Breast epithelium (tissue), 4 donors: ENCODE measurements at regions not wholly inside any gene's neighbourhood (a gene's known extent, or its start where the extent isn't known, plus 50 kb on each side); places are given as distances from the start of the nearest gene placed in this dataset.

ENCODE experiments used
- DNase-seq, 2 donors: peaks; one replicate each; pipeline ENCODE4 v3.0.0-alpha.2; 2019; ENCODE audit warnings: low spot score in 2 of 2
- H3K27ac ChIP-seq, 2 donors: fragments of 200-600 bp; sonication (generic) in 1 of 2; one replicate each; pipeline ENCODE4 v1.5.1; 2016 to 2019; ENCODE audit warnings: mild to moderate bottlenecking in 1 of 2
- H3K27me3 ChIP-seq, 2 donors: fragments of 200-600 bp; sonication (generic) in 1 of 2; one replicate each; pipeline versions ENCODE4 v1.5.1 to v1.6.0; 2017 to 2019; ENCODE audit warnings: control low read depth in 1 of 2, mild to moderate bottlenecking in 1 of 2
- H3K36me3 ChIP-seq: fragments of 200-600 bp; one replicate; pipeline ENCODE4 v1.5.1; 2019
- H3K4me1 ChIP-seq, 2 donors: fragments of 200-600 bp; sonication (generic); one replicate each; pipeline ENCODE4 v1.5.1; 2016 to 2019; ENCODE audit warnings: control low read depth in 1 of 2
- H3K4me3 ChIP-seq, 3 donors: fragments of 200-600 bp; sonication (generic); 1 replicate in 2 of 3; 2 replicates in 1 of 3; pipeline ENCODE4 v1.5.1; 2016 to 2019; ENCODE audit warnings: mild to moderate bottlenecking in 3 of 3, moderate library complexity in 2 of 3
- H3K9me3 ChIP-seq, 2 donors: fragments of 200-600 bp; sonication (generic) in 1 of 2; one replicate each; pipeline ENCODE4 v1.5.1; 2016 to 2019; ENCODE audit warnings: control low read depth in 1 of 2
- POLR2A ChIP-seq: fragments of 450-650 bp; IDR thresholded peaks from one replicate; pipeline ENCODE4 v1.6.1; 2016; ENCODE audit warnings: antibody characterized with exemption, mild to moderate bottlenecking, moderate library complexity
- POLR2AphosphoS5 ChIP-seq, 3 donors: sonication (generic); formaldehyde crosslinking; IDR thresholded peaks; one replicate each; pipeline ENCODE4 v1.6.1; 2017; ENCODE audit warnings: antibody characterized with exemption in 3 of 3
- intact Hi-C: fragments of 100-400 bp; cut with DNase I; formaldehyde crosslinking; loops from one replicate; pipeline ENCODE4 v1.15.1; 2023; ENCODE audit warnings: low total_unique reads
- TF ChIP-seq, protein P1 (sequence below), 3 donors: fragments of 450-650 bp; IDR thresholded peaks; one replicate each; pipeline ENCODE4 v1.5.1; 2016 to 2017; ENCODE audit warnings: antibody characterized with exemption in 3 of 3, mild to moderate bottlenecking in 3 of 3, moderate library complexity in 3 of 3

- TF ChIP-seq, protein P1, sequence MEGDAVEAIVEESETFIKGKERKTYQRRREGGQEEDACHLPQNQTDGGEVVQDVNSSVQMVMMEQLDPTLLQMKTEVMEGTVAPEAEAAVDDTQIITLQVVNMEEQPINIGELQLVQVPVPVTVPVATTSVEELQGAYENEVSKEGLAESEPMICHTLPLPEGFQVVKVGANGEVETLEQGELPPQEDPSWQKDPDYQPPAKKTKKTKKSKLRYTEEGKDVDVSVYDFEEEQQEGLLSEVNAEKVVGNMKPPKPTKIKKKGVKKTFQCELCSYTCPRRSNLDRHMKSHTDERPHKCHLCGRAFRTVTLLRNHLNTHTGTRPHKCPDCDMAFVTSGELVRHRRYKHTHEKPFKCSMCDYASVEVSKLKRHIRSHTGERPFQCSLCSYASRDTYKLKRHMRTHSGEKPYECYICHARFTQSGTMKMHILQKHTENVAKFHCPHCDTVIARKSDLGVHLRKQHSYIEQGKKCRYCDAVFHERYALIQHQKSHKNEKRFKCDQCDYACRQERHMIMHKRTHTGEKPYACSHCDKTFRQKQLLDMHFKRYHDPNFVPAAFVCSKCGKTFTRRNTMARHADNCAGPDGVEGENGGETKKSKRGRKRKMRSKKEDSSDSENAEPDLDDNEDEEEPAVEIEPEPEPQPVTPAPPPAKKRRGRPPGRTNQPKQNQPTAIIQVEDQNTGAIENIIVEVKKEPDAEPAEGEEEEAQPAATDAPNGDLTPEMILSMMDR (IDR thresholded peaks at IDR 0.05), result no peak
- TF ChIP-seq POLR2AphosphoS5 (IDR thresholded peaks at IDR 0.05) (no peak), POLR2A (no peak)
- intact Hi-C loops, result no loop called here
- Histone ChIP-seq H3K4me1 (no peaks in the 10 kb centered on the region), H3K9me3 (no peaks in the 10 kb centered on the region), H3K27ac (no peak overlapping the region), H3K27me3 (no peaks in the 10 kb centered on the region), H3K36me3 (no peaks in the 10 kb centered on the region), H3K4me3 (no peak overlapping the region)
- no peak for DNase-seq
These were observed 168.0 kb downstream of the GJA1 start for GRCh38 chr6:121603486-121603885.

- Histone ChIP-seq H3K27ac (no peak overlapping the region), H3K4me1 (no peaks in the 10 kb centered on the region), H3K36me3 (no peaks in the 10 kb centered on the region), H3K9me3 (no peaks in the 10 kb centered on the region), H3K4me3 (no peak overlapping the region), H3K27me3 (no peaks in the 10 kb centered on the region)
- intact Hi-C loops, result no loop called here
- no peak for DNase-seq
- TF ChIP-seq, protein P1 (IDR thresholded peaks at IDR 0.05), result no peak
- TF ChIP-seq POLR2AphosphoS5 (IDR thresholded peaks at IDR 0.05), result no peak
- TF ChIP-seq POLR2A, result no peak
These were observed 172.3 kb downstream of the GJA1 start for GRCh38 chr6:121607721-121608120.

DNA sequence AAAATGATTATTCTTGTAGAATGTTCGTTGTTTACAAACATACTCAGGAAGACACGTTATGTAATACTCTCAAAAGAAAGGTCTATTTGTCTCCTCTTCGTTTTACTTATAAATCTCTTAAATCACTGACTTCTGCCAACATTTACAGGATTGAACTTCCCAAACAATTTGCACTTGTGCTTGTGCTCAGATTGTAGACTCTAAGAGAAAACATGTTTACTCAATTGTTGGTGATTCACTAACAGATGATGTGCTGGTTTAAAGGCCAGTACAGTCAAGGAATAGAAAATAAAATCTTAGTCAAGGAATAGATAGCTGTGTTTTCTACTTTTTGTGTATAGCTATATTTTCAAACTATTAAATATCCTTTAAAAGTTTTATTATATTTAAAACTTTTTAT, 172.8 kb downstream of the GJA1 start:
- TF ChIP-seq, protein P1 (IDR thresholded peaks at IDR 0.05), result no peak
- TF ChIP-seq POLR2AphosphoS5 (IDR thresholded peaks at IDR 0.05) (no peak), POLR2A (no peak)
- H3K9me3 ChIP-seq, result no peaks in the 10 kb centered on the region
- intact Hi-C loops, result no loop called here
- no peak for DNase-seq
- no peak overlapping the region for H3K4me3 ChIP-seq
- no peaks in the 10 kb centered on the region for H3K27me3 ChIP-seq
- no peaks in the 10 kb centered on the region for H3K36me3 ChIP-seq
- H3K4me1 ChIP-seq, result no peaks in the 10 kb centered on the region
- H3K27ac ChIP-seq, result no peak overlapping the region

- H3K27ac ChIP-seq, result no peak overlapping the region
These were observed 173.8 kb downstream of the GJA1 start for GRCh38 chr6:121609281-121609680.

DNA sequence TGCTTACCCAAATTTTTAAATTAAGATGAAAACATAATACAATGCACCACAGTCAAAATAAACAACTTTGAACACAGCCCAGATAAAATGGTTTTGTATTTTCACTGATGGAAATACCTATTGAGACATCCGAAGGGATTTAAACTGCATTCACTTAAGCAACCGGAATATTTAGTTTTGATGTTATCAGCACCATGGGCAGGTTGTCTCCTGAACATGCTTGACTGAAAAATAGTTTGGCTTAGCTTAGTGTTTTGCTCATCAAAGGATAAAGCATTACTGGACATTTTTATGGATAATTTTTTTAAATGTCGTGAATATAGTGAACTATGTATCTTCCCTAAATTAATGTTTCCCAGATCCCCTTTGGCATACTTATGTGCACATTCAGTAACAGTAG, 177.5 kb downstream of the GJA1 start:
- DNase-seq, result no peak
- no peak for TF ChIP-seq POLR2AphosphoS5 (IDR thresholded peaks at IDR 0.05)
- TF ChIP-seq, protein P1 (IDR thresholded peaks at IDR 0.05), result no peak
- TF ChIP-seq POLR2A, result no peak
- H3K4me3 ChIP-seq, result no peak overlapping the region
- no peaks in the 10 kb centered on the region for H3K9me3 ChIP-seq
- intact Hi-C loops, result no loop called here
- H3K36me3 ChIP-seq, result no peaks in the 10 kb centered on the region
- no peaks in the 10 kb centered on the region for H3K4me1 ChIP-seq
- H3K27ac ChIP-seq, result no peak overlapping the region
- no peaks in the 10 kb centered on the region for H3K27me3 ChIP-seq

More at GRCh38 chr6:121609281-121609680, 173.8 kb downstream of the GJA1 start:
- intact Hi-C loops, result no loop called here
- Histone ChIP-seq H3K36me3 (no peaks in the 10 kb centered on the region), H3K4me3 (no peak overlapping the region), H3K27me3 (no peaks in the 10 kb centered on the region), H3K9me3 (no peaks in the 10 kb centered on the region), H3K4me1 (no peaks in the 10 kb centered on the region)
- DNase-seq, result no peak
- TF ChIP-seq POLR2AphosphoS5 (IDR thresholded peaks at IDR 0.05), result no peak
- TF ChIP-seq, protein P1 (IDR thresholded peaks at IDR 0.05), result no peak
- no peak for TF ChIP-seq POLR2A
